ENCODE measurements at regions not wholly inside any gene's neighbourhood (a gene's known extent, or its start where the extent isn't known, plus 50 kb on each side); places are given as distances from the start of the nearest gene placed in this dataset.
"Not testable (repeated sequence)": the region's sequence is repeated elsewhere in the genome, so short reads cannot be mapped to it uniquely, and the experiment has no call there.

DNA sequence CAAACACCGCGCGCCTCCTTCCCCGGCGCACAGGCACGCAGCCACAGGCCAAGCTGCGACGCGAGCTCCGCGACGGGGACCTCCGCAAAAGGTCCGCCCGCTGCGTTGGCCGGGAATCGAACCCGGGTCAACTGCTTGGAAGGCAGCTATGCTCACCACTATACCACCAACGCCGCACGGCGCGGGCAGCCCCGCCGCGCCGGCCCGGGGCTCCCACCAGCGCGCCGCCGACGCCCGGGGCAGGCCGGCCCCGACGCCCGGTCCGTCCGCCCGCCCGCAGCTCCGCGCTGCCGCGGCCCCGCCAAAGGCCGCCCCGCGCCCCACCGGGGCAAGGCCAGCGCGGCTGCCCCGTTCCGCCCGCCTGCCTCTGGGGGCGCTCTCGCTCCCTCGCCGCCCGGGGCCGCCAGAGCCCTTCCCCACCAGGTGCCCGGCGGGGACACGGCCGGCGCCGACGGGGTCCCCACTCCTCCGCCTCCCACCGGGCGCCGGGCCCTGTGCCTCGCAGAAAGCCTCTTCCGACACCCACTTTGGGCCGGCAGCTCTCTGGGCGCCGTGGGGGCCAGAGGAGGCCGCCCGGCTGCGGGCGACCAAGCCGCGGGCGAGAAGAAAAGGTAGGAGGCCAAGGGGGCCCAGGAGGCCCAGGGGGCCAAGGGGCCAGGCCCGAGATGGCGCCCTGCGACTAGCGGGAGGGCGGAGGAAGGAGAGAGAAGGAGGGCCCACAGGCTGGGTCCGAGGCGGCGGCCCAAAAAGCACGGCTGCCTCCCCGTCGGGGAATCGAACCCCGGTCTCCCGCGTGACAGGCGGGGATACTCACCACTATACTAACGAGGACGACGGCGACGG is 50.2 kb upstream of the FCGR2A start:
- not testable (repeated sequence) for FAIRE-seq; DNase-seq (ENCODE audit: insufficient read length, low spot score)

DNA sequence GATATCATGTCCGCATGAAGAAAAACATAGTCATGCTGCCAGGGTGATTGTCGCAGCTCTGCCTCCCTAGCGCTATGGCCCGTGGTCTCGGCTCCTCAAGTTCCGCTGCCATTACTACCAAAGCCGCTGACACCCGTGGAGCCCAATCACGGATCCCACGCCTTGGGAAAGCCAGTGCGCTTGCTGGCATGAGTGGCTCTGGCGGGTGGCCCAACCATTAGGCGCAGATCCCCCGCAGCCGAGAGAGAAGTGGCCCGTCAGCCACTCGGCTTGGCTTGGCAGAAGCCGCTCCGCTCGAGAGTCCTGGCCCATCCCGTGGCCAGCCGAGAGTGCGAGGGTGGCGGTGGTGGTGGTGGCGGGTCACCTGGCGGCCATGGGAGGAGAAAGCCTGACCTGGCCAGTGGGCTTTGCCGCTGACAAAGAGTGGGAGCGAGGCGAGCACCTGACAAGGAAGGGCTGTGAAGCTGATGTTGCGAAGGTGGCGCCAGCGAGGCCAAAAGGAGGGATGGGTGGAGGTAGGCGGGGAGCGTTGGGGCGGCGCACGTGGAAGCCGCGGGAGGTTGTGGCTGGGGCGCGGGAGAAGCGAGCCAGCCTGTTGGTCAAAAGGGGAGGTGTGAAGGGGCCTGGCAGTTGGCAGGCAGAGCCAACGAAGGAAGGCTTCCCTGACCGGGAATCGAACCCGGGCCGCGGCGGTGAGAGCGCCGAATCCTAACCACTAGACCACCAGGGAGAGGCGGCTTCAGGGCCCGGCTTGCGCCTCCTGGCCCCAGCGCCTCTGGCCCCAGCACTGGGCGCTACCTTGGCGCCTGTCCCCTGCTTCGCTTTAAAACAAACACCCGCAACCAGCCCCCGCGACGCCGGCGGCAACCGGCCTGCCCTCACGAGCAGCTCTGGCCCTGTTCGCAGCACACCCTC is 51.0 kb upstream of the FCGR2A start:
- DNase-seq (ENCODE audit: insufficient read length, low spot score); FAIRE-seq: not testable (repeated sequence)

DNA sequence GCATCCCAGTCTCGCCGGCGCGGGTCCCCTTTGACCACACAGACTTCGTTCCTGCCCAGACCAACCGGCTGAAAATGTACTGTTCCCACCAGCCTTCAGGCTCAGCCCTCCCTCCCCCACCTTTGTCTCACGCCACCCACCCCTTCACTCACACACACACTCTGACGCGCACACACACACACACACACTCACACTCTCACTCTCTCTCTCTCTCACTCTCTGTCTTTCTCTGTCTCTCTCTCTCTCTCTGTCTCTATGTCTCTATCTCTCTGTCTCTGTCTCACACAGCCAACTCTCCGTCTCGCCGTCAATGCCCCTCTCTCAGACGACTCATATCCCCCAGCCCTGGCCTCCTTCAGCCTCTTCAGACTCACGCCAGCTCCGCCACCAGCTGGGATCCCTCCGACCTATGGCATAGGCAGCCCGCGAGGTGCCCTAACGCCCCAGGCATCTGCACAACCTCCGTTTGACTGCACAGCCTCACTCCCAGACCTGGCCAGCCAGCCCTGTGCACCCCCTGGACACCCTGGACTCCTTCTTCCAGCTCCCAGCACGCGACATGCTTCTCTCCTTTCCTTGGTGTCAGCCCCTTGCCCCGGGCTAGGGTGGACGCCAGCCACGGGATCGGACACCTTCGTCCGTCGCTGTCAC is 53.4 kb upstream of the FCGR2A start:
- FAIRE-seq; DNase-seq (ENCODE audit: insufficient read length, low spot score): not testable (repeated sequence)

DNA sequence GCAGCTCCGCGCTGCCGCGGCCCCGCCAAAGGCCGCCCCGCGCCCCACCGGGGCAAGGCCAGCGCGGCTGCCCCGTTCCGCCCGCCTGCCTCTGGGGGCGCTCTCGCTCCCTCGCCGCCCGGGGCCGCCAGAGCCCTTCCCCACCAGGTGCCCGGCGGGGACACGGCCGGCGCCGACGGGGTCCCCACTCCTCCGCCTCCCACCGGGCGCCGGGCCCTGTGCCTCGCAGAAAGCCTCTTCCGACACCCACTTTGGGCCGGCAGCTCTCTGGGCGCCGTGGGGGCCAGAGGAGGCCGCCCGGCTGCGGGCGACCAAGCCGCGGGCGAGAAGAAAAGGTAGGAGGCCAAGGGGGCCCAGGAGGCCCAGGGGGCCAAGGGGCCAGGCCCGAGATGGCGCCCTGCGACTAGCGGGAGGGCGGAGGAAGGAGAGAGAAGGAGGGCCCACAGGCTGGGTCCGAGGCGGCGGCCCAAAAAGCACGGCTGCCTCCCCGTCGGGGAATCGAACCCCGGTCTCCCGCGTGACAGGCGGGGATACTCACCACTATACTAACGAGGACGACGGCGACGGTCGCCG is 57.4 kb upstream of the FCGR2A start:
- not testable (repeated sequence) for FAIRE-seq; DNase-seq (ENCODE audit: insufficient read length, low spot score)

DNA sequence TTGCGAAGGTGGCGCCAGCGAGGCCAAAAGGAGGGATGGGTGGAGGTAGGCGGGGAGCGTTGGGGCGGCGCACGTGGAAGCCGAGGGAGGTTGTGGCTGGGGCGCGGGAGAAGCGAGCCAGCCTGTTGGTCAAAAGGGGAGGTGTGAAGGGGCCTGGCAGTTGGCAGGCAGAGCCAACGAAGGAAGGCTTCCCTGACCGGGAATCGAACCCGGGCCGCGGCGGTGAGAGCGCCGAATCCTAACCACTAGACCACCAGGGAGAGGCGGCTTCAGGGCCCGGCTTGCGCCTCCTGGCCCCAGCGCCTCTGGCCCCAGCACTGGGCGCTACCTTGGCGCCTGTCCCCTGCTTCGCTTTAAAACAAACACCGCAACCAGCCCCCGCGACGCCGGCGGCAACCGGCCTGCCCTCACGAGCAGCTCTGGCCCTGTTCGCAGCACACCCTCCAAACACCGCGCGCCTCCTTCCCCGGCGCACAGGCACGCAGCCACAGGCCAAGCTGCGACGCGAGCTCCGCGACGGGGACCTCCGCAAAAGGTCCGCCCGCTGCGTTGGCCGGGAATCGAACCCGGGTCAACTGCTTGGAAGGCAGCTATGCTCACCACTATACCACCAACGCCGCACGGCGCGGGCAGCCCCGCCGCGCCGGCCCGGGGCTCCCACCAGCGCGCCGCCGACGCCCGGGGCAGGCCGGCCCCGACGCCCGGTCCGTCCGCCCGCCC is 58.1 kb upstream of the FCGR2A start:
- not testable (repeated sequence) for FAIRE-seq; DNase-seq (ENCODE audit: insufficient read length, low spot score)

DNA sequence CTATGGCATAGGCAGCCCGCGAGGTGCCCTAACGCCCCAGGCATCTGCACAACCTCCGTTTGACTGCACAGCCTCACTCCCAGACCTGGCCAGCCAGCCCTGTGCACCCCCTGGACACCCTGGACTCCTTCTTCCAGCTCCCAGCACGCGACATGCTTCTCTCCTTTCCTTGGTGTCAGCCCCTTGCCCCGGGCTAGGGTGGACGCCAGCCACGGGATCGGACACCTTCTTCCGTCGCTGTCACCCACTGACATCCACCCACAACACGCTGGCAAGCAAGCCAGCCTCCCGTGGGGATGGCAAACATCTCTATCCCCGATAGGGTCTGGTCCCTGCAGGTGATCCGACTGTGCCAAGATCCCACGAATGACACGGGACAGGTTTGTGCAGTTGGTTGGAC is 60.5 kb upstream of the FCGR2A start:
- DNase-seq (ENCODE audit: insufficient read length, low spot score); FAIRE-seq: not testable (repeated sequence)

DNA sequence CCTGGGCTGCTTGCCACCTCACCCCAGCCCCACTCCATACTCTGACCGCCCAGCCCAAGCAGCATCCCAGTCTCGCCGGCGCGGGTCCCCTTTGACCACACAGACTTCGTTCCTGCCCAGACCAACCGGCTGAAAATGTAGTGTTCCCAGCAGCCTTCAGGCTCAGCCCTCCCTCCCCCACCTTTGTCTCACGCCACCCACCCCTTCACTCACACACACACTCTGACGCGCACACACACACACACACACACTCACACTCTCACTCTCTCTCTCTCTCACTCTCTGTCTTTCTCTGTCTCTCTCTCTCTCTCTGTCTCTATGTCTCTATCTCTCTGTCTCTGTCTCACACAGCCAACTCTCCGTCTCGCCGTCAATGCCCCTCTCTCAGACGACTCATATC is 61.0 kb upstream of the FCGR2A start:
- FAIRE-seq; DNase-seq (ENCODE audit: insufficient read length, low spot score): not testable (repeated sequence)

DNA sequence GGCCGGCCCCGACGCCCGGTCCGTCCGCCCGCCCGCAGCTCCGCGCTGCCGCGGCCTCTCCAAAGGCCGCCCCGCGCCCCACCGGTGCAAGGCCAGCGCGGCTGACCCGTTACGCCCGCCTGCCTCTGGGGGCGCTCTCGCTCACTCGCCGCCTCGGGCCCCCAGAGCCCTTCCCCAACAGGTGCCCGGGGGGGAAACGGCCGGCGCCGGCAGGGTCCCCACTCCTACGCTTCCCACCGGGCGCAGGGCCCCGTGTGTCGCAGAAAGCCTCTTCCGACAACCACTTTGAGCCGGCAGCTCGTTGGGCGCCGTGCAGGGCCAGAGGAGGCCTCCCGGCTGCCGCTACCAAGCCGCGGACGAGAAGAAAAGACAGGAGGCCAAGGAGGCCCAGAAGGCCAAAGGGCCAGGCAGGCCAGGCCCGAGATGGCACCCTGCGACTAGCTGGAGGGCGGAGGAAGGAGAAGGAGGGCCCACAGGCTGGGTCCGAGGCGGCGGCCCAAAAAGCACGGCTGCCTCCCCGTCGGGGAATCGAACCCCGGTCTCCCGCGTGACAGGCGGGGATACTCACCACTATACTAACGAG is 64.9 kb upstream of the FCGR2A start:
- FAIRE-seq, result no peak
- peak; percentile 98 for DNase-seq (ENCODE audit: insufficient read length, low spot score)
- TF ChIP-seq, protein P1, sequence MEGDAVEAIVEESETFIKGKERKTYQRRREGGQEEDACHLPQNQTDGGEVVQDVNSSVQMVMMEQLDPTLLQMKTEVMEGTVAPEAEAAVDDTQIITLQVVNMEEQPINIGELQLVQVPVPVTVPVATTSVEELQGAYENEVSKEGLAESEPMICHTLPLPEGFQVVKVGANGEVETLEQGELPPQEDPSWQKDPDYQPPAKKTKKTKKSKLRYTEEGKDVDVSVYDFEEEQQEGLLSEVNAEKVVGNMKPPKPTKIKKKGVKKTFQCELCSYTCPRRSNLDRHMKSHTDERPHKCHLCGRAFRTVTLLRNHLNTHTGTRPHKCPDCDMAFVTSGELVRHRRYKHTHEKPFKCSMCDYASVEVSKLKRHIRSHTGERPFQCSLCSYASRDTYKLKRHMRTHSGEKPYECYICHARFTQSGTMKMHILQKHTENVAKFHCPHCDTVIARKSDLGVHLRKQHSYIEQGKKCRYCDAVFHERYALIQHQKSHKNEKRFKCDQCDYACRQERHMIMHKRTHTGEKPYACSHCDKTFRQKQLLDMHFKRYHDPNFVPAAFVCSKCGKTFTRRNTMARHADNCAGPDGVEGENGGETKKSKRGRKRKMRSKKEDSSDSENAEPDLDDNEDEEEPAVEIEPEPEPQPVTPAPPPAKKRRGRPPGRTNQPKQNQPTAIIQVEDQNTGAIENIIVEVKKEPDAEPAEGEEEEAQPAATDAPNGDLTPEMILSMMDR (IDR thresholded peaks at IDR 0.05; ENCODE audit: insufficient read depth, missing control alignments), result peak; percentile 74

DNA sequence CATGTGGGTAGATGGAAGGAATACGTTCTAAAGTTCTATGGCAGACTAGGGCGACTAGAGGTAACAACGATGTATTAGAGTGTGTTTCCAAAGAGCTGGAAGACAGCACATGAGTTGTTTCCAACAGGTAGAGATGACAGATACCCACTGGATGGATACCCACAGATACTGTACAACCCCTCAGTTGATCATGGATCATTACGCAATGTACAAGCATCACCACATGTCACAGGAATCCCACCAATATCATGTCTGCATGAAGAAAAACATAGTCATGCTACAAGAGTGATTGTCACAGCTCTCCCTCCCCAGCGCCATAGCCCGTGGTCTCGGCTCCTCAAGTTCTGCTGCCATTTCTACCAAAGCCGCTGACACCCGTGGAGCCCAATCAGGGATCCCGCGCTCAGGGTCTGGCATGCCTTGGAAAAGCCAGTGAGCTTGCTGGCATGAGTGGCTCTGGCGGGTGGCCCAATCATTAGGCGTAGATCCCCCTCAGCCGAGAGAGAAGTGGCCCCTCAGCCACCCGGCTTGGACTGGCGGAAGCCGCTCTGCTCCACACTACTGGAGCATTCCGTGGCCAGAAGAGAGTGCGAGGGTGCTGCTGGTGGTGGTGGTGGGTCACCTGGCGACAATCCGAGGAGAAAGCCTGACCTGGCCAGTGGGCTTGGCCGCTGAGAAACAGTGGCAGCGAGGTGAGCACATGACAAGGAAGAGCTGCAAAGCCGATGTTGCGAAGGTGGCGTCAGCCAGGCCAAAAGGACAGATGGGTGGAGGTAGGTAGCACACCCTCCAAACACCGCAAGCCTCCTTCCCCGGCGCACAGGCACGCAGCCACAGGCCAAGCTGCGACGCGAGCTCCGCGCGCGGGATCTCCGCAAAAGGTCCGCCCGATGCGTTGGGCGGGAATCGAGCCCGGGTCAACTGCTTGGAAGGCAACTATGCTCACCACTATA is 65.7 kb upstream of the FCGR2A start:
- FAIRE-seq (no peak), DNase-seq (ENCODE audit: insufficient read length, low spot score) (peak; percentile 33)
- TF ChIP-seq, protein P1 (IDR thresholded peaks at IDR 0.05; ENCODE audit: insufficient read depth, missing control alignments), result no peak

DNA sequence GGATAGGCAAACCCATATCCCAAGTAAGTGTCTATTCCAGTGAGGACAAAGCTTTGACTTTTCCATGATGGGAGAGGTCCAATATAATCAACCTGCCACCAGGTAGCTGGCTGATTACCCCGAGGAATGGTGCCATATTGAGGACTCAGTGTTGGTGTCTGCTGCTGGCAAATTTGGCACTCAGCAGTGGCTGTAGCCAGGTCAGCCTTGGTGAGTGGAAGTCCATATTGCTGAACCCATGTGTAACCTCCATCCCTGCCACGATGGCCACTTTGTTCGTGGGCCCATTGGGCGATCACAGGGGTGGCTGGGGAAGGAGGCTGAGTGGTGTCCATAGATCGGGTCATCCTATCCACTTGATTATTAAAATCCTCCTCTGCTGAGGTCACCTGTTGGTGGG is 65.5 kb upstream of the CFAP126 start:
- DNase-seq (ENCODE audit: insufficient read length, low spot score); FAIRE-seq: not testable (repeated sequence)

Measured in D721Med (cell line).